Testis (tissue), 2 donors: ENCODE measurements at regions not wholly inside any gene's neighbourhood (a gene's known extent, or its start where the extent isn't known, plus 50 kb on each side); places are given as distances from the start of the nearest gene placed in this dataset.

Experiments
- DNase-seq: peaks from one replicate; pipeline ENCODE4 v3.0.0-alpha.2; 2019
- H3K27ac ChIP-seq, 2 donors: fragments of 200-600 bp; sonication (generic); one replicate each; pipeline ENCODE4 v1.5.1; 2019
- H3K27me3 ChIP-seq: fragments of 200-600 bp; sonication (generic); one replicate; pipeline ENCODE4 v1.5.1; 2019
- H3K36me3 ChIP-seq: fragments of 200-600 bp; sonication (generic); one replicate; pipeline ENCODE4 v1.5.1; 2017; ENCODE audit warnings: low read depth; ENCODE audit errors: missing control alignments
- H3K4me1 ChIP-seq: fragments of 200-600 bp; sonication (generic); one replicate; pipeline ENCODE4 v1.5.1; 2019
- H3K4me3 ChIP-seq, 2 donors: fragments of 200-600 bp; sonication (generic); one replicate each; pipeline ENCODE4 v1.5.1; 2017 to 2019
- H3K9me3 ChIP-seq: fragments of 200-600 bp; sonication (generic); one replicate; pipeline ENCODE4 v1.5.1; 2017
- POLR2A ChIP-seq: fragments of 450-650 bp; IDR thresholded peaks from one replicate; pipeline ENCODE4 v1.6.1; 2017; ENCODE audit warnings: antibody characterized with exemption, mild to moderate bottlenecking, moderate library complexity
- WGBS, 2 donors: methylation state at CpG; one replicate each; pipeline ENCODE4 v1.1.5; 2018; 5-methylcytosine and 5-hydroxymethylcytosine counted together
- intact Hi-C: fragments of 100-400 bp; cut with DNase I; formaldehyde crosslinking; loops from one replicate; pipeline ENCODE4 v1.15.1; 2023; ENCODE audit warnings: low total_unique reads
- TF ChIP-seq, protein P1 (sequence below), 3 experiments: fragments of 450-650 bp in 2 of 3; fragments of 200-600 bp in 1 of 3; sonication (generic) in 1 of 3; IDR thresholded peaks; one replicate each; pipeline ENCODE4 v1.5.1; 2016 to 2019; ENCODE audit warnings: antibody characterized with exemption in 3 of 3, mild to moderate bottlenecking in 2 of 3, moderate library complexity in 1 of 3

DNA sequence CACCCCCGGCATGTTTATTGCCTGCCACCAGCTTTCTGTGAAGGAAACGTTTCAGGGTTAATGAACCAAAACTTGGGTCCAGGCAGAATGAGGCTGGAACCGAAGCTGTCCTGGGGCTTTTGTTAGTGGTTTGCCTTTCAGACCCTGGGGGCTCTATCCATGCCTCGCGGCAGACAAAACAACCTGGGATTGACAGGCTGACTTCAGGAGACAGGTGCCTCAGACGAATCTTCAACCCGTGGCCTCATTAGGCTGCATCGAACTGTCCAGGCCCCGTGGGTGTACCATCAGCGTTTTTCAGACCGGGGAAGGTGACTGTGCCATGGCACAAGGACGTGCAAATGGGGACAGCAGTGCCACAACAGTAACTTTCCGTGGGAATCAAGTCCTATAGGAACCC is 259.3 kb upstream of the SHH start:
- 90 to 92% methylated on average over 12 to 13 of the region's 13 CpGs for WGBS, 2 donors
- DNase-seq, result no peak
- H3K9me3 ChIP-seq, result no peaks in the 10 kb centered on the region
- no peak overlapping the region for H3K27ac ChIP-seq
- H3K4me1 ChIP-seq, result no peaks in the 10 kb centered on the region
- no peaks in the 10 kb centered on the region for H3K36me3 ChIP-seq
- intact Hi-C loops, result no loop called here
- H3K27me3 ChIP-seq, result no peaks in the 10 kb centered on the region
- no peak for TF ChIP-seq POLR2A
- TF ChIP-seq, protein P1, sequence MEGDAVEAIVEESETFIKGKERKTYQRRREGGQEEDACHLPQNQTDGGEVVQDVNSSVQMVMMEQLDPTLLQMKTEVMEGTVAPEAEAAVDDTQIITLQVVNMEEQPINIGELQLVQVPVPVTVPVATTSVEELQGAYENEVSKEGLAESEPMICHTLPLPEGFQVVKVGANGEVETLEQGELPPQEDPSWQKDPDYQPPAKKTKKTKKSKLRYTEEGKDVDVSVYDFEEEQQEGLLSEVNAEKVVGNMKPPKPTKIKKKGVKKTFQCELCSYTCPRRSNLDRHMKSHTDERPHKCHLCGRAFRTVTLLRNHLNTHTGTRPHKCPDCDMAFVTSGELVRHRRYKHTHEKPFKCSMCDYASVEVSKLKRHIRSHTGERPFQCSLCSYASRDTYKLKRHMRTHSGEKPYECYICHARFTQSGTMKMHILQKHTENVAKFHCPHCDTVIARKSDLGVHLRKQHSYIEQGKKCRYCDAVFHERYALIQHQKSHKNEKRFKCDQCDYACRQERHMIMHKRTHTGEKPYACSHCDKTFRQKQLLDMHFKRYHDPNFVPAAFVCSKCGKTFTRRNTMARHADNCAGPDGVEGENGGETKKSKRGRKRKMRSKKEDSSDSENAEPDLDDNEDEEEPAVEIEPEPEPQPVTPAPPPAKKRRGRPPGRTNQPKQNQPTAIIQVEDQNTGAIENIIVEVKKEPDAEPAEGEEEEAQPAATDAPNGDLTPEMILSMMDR (IDR thresholded peaks at IDR 0.05), result no peak
- H3K4me3 ChIP-seq, result no peak overlapping the region

DNA sequence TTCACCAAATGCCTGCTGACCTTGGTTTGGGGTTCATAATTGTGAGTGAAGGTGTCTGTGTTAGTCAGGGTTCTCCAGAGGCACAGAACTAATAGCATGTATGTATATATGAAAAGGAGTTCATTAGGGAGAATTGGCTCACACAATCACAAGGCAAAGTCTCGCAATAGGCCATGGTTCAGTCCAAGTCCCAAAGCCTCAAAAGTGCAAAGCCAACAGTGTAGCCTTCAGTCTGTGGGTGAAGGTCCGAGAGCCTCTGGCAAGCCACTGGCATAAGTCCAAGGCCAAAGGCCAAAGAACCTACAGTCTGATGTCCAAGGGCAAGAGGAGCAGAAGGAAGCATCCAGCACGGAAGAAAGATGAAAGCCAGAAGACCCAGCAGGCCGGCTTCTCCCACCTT is 257.6 kb upstream of the SHH start:
- intact Hi-C loops, result no loop called here
- no peak for TF ChIP-seq POLR2A
- TF ChIP-seq, protein P1 (IDR thresholded peaks at IDR 0.05), result no peak

DNA sequence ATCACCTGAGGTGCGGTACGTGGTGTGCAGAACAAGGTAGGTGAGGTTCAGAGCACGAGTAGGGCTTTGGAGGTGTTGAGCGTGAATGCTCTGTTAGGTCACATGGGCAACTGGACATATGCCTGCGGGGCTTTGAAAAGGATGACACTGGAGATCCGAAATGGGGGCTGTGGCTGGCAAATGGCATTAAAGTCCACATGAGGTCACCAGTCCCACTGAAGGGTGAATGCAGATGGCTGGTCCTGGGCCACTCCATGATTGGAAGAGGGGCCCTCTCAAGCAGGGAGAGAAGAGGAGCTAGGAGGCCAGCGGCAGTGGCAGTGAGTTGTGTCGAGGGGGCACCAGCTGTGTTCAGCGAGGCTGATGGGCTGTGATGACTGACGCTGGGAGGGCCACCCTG is 254.9 kb upstream of the SHH start:
- H3K4me1 ChIP-seq, result no peaks in the 10 kb centered on the region
- no peak overlapping the region for H3K4me3 ChIP-seq
- no peaks in the 10 kb centered on the region for H3K27me3 ChIP-seq
- no peaks in the 10 kb centered on the region for H3K9me3 ChIP-seq
- no peaks in the 10 kb centered on the region for H3K36me3 ChIP-seq
- intact Hi-C loops, result no loop called here
- H3K27ac ChIP-seq, result no peak overlapping the region
- no peak for TF ChIP-seq POLR2A
- TF ChIP-seq, protein P1 (IDR thresholded peaks at IDR 0.05), result no peak
- no peak for DNase-seq
- 91 to 97% methylated on average over 10 of the region's 10 CpGs for WGBS, 2 donors

More for the DNA sequence above, 257.6 kb upstream of the SHH start:
- Histone ChIP-seq H3K36me3 (no peaks in the 10 kb centered on the region), H3K27ac (no peak overlapping the region), H3K9me3 (no peaks in the 10 kb centered on the region), H3K4me1 (no peaks in the 10 kb centered on the region), H3K27me3 (no peaks in the 10 kb centered on the region), H3K4me3 (no peak overlapping the region)
- no peak for DNase-seq
- WGBS, 2 donors, result 81 to 83% methylated on average over 4 of the region's 4 CpGs

DNA sequence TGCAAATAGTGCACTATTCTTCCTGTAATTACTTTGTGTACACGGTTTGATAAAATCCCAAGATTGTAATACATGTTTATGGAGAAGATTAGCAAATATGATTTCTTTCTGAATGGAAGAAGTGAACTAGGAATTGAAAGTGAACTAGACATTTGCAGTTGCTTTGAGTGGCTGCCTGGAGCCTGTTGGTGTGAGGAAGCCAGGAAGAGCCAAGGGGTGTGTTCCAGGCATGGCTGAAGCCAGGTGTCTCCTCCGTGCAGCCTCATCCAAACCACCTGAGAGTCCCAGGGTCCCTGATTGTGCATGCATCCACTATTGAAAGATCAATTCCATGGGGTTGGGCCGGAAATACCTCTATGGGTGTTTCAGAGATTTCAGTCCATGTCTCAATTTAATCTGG is 253.1 kb upstream of the SHH start:
- no peak overlapping the region for H3K4me3 ChIP-seq
- TF ChIP-seq, protein P1 (IDR thresholded peaks at IDR 0.05), result no peak
- no peak for TF ChIP-seq POLR2A
- no peak overlapping the region for H3K27ac ChIP-seq
- H3K9me3 ChIP-seq, result no peaks in the 10 kb centered on the region
- no peak for DNase-seq
- no peaks in the 10 kb centered on the region for H3K36me3 ChIP-seq
- intact Hi-C loops, result no loop called here
- H3K4me1 ChIP-seq, result no peaks in the 10 kb centered on the region
- H3K27me3 ChIP-seq, result no peaks in the 10 kb centered on the region
- WGBS, 2 donors, result 59 to 72% methylated on average over 3 of the region's 3 CpGs

DNA sequence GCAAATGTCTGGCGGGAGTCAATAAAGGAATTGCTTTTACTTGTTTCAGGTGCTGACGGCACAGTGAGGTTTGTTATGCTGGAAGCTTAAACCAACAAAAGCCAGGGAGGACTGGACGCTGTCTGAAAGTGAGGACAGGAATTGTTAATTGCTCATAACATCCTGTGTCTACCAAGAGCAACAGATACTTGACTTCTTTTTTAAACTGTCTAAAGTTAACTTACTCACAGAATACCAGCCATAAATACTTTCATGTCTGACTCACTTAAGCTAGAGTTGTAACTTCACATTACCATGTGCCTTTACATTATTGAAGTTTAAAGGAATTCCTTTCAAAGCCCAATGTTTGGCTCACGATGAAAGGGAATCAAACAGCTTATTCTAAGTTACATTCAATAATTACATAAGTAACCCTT is 252.7 kb upstream of the SHH start:
- Histone ChIP-seq H3K27me3 (no peaks in the 10 kb centered on the region), H3K27ac (no peak overlapping the region), H3K36me3 (no peaks in the 10 kb centered on the region), H3K4me3 (no peak overlapping the region), H3K4me1 (no peaks in the 10 kb centered on the region), H3K9me3 (no peaks in the 10 kb centered on the region)
- no peak for DNase-seq
- TF ChIP-seq, protein P1 (IDR thresholded peaks at IDR 0.05), result no peak
- TF ChIP-seq POLR2A, result no peak
- 24% methylated on average over 4 of the region's 4 CpGs for WGBS, 2 donors
- intact Hi-C loops, result no loop called here
